ENCODE measurements at regions not wholly inside any gene's neighbourhood (a gene's known extent, or its start where the extent isn't known, plus 50 kb on each side); places are given as distances from the start of the nearest gene placed in this dataset.

- ATAC-seq: no peak
Observed at GRCh38 chr1:82317671-82318070, 516.9 kb downstream of the ADGRL2 start.

- no peak for ATAC-seq
Observed at GRCh38 chr1:82299656-82300055, 498.9 kb downstream of the ADGRL2 start.

- no peak for ATAC-seq
Observed at GRCh38 chr1:82299056-82299455, 498.3 kb downstream of the ADGRL2 start.

GRCh38 chr1:82297139-82297896, 496.6 kb downstream of the ADGRL2 start:
- ATAC-seq: no peak

GRCh38 chr1:82287556-82287955, 486.8 kb downstream of the ADGRL2 start:
- no peak for ATAC-seq

- no peak for ATAC-seq
Observed at GRCh38 chr1:82284213-82284612, 483.5 kb downstream of the ADGRL2 start.

- ATAC-seq: no peak
Observed at GRCh38 chr1:82279241-82279640, 478.5 kb downstream of the ADGRL2 start.

GRCh38 chr1:82273816-82274215, 473.1 kb downstream of the ADGRL2 start:
- no peak for ATAC-seq

- no peak for ATAC-seq
Observed at GRCh38 chr1:82269431-82269830, 468.7 kb downstream of the ADGRL2 start.

GRCh38 chr1:82268826-82269225, 468.1 kb downstream of the ADGRL2 start:
- ATAC-seq: no peak

- ATAC-seq: no peak
Observed at GRCh38 chr1:82266351-82266750, 465.6 kb downstream of the ADGRL2 start.

GRCh38 chr1:82265436-82265835, 464.7 kb downstream of the ADGRL2 start:
- no peak for ATAC-seq

- no peak for ATAC-seq
Observed at GRCh38 chr1:82264802-82265201, 464.1 kb downstream of the ADGRL2 start.

- ATAC-seq: no peak
Observed at GRCh38 chr1:82263396-82263795, 462.7 kb downstream of the ADGRL2 start.

GRCh38 chr1:82260666-82261065, 459.9 kb downstream of the ADGRL2 start:
- ATAC-seq: no peak

GRCh38 chr1:82260051-82260450, 459.3 kb downstream of the ADGRL2 start:
- no peak for ATAC-seq

- no peak for ATAC-seq
Observed at GRCh38 chr1:82258887-82259286, 458.2 kb downstream of the ADGRL2 start.

- no peak for ATAC-seq
Observed at GRCh38 chr1:82246050-82246449, 445.3 kb downstream of the ADGRL2 start.

GRCh38 chr1:82245345-82246014, 444.7 kb downstream of the ADGRL2 start:
- ATAC-seq: no peak

- no peak for ATAC-seq
Observed at GRCh38 chr1:82240571-82240970, 439.8 kb downstream of the ADGRL2 start.

GRCh38 chr1:82230667-82231066, 429.9 kb downstream of the ADGRL2 start:
- no peak for ATAC-seq

- ATAC-seq: no peak
Observed at GRCh38 chr1:82227306-82228095, 426.8 kb downstream of the ADGRL2 start.

GRCh38 chr1:82226186-82226505, 425.4 kb downstream of the ADGRL2 start:
- no peak for ATAC-seq

All from activated CD4-positive, CD25-positive, alpha-beta regulatory T cell treated with anti-CD3 and anti-CD28 coated beads, Interleukin-2, amount 50 U/mL, for 24 hours (primary cell).